Vagina (tissue), 2 donors: ENCODE measurements at regions not wholly inside any gene's neighbourhood (a gene's known extent, or its start where the extent isn't known, plus 50 kb on each side); places are given as distances from the start of the nearest gene placed in this dataset.

Experiments used
- DNase-seq, 2 donors: peaks; one replicate each; pipeline ENCODE4 v3.0.0-alpha.2; 2017; ENCODE audit errors: extremely low spot score in 2 of 2
- H3K27ac ChIP-seq: fragments of 200-600 bp; sonication (generic); one replicate; pipeline ENCODE4 v1.5.1; 2019
- H3K27me3 ChIP-seq: fragments of 200-600 bp; sonication (generic); one replicate; pipeline ENCODE4 v1.5.1; 2019
- H3K36me3 ChIP-seq, 2 donors: fragments of 200-600 bp; sonication (generic); one replicate each; pipeline ENCODE4 v1.5.1; 2017 to 2019
- H3K4me1 ChIP-seq: fragments of 200-600 bp; sonication (generic); one replicate; pipeline ENCODE4 v1.5.1; 2019
- H3K4me3 ChIP-seq, 2 donors: fragments of 200-600 bp; sonication (generic); 1 replicate in 1 of 2; 2 replicates in 1 of 2; pipeline ENCODE4 v1.5.1; 2016 to 2019
- H3K9me3 ChIP-seq: fragments of 200-600 bp; sonication (generic); one replicate; pipeline ENCODE4 v1.5.1; 2019
- CTCF ChIP-seq, 3 experiments: fragments of 450-650 bp in 2 of 3; fragments of 200-600 bp in 1 of 3; sonication (generic) in 1 of 3; IDR thresholded peaks; one replicate each; pipeline ENCODE4 v1.5.1; 2017 to 2019; ENCODE audit warnings: antibody characterized with exemption in 3 of 3, mild to moderate bottlenecking in 2 of 3, moderate library complexity in 2 of 3
- POLR2A ChIP-seq, 2 donors: fragments of 450-650 bp; IDR thresholded peaks; one replicate each; pipeline ENCODE4 v1.6.1; 2017; ENCODE audit warnings: antibody characterized with exemption in 2 of 2, mild to moderate bottlenecking in 2 of 2, moderate library complexity in 2 of 2
- POLR2AphosphoS5 ChIP-seq, 2 donors: sonication (generic); formaldehyde crosslinking; IDR thresholded peaks; one replicate each; pipeline ENCODE4 v1.9.0; 2017; ENCODE audit warnings: antibody characterized with exemption in 2 of 2, mild to moderate bottlenecking in 2 of 2, low read depth in 1 of 2; ENCODE audit not compliant: insufficient read depth in 1 of 2
- intact Hi-C: fragments of 100-400 bp; cut with DNase I; formaldehyde crosslinking; loops from one replicate; pipeline ENCODE4 v1.15.1; 2023

GRCh38 chr5:173667702-173668101 is 51.3 kb upstream of the BOD1 start:
- Histone ChIP-seq H3K4me1 (peaks cover 15% of the 10 kb centered on the region), H3K27ac (no peak overlapping the region), H3K4me3 (no peak overlapping the region), H3K27me3 (no peaks in the 10 kb centered on the region), H3K36me3 (no peaks in the 10 kb centered on the region), H3K9me3 (no peaks in the 10 kb centered on the region)
- DNase-seq, result no peak
- intact Hi-C loops, result no loop called here
- TF ChIP-seq POLR2AphosphoS5 (IDR thresholded peaks at IDR 0.05; ENCODE audit: insufficient read depth in 1 of 2, low read depth in 1 of 2) (no peak), CTCF (IDR thresholded peaks at IDR 0.05) (no peak), POLR2A (IDR thresholded peaks at IDR 0.05) (no peak)

- intact Hi-C loops, result no loop called here
- Histone ChIP-seq H3K4me3 (no peak overlapping the region), H3K27me3 (no peaks in the 10 kb centered on the region), H3K9me3 (no peaks in the 10 kb centered on the region), H3K36me3 (no peaks in the 10 kb centered on the region), H3K4me1 (peaks cover 15% of the 10 kb centered on the region), H3K27ac (no peak overlapping the region)
- TF ChIP-seq CTCF (IDR thresholded peaks at IDR 0.05), result no peak
- no peak for DNase-seq
Measured at GRCh38 chr5:173668245-173668800, 51.9 kb upstream of the BOD1 start.

DNA sequence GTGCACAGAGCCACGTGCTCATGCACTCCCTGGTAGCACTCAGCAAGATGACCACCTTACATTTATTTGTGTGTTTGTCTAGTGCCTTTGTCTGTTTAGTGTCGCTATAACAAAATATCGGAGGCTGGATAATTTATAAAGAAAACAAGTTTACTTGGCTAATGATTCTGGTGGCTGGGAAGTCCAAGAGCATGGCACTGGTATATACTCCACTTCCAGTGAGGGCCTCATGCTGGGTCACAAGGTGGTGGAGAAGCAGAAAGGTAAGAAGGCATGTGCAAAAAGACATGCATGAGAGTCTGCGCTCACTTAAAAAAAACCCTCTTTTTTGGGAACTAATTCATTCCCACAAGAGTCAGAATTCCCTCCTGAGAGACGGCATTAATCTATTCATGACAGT is 52.5 kb upstream of the BOD1 start:
- intact Hi-C loops, result no loop called here
- H3K36me3 ChIP-seq, result no peaks in the 10 kb centered on the region
- no peak overlapping the region for H3K4me3 ChIP-seq
- no peaks in the 10 kb centered on the region for H3K9me3 ChIP-seq
- H3K27me3 ChIP-seq, result no peaks in the 10 kb centered on the region
- TF ChIP-seq CTCF (IDR thresholded peaks at IDR 0.05) (no peak), POLR2AphosphoS5 (IDR thresholded peaks at IDR 0.05; ENCODE audit: insufficient read depth in 1 of 2, low read depth in 1 of 2) (no peak), POLR2A (IDR thresholded peaks at IDR 0.05) (no peak)
- DNase-seq, result no peak
- H3K4me1 ChIP-seq, result peaks cover 15% of the 10 kb centered on the region
- H3K27ac ChIP-seq, result no peak overlapping the region

- no peaks in the 10 kb centered on the region for H3K36me3 ChIP-seq
- H3K27ac ChIP-seq, result no peak overlapping the region
- TF ChIP-seq POLR2AphosphoS5 (IDR thresholded peaks at IDR 0.05; ENCODE audit: insufficient read depth in 1 of 2, low read depth in 1 of 2) (no peak), CTCF (IDR thresholded peaks at IDR 0.05) (no peak), POLR2A (IDR thresholded peaks at IDR 0.05) (no peak)
- H3K27me3 ChIP-seq, result no peaks in the 10 kb centered on the region
- no peak overlapping the region for H3K4me3 ChIP-seq
- no peaks in the 10 kb centered on the region for H3K9me3 ChIP-seq
- peaks cover 15% of the 10 kb centered on the region for H3K4me1 ChIP-seq
- DNase-seq, result no peak
- intact Hi-C loops, result no loop called here
Measured at GRCh38 chr5:173669483-173669882, 53.0 kb upstream of the BOD1 start.

DNA sequence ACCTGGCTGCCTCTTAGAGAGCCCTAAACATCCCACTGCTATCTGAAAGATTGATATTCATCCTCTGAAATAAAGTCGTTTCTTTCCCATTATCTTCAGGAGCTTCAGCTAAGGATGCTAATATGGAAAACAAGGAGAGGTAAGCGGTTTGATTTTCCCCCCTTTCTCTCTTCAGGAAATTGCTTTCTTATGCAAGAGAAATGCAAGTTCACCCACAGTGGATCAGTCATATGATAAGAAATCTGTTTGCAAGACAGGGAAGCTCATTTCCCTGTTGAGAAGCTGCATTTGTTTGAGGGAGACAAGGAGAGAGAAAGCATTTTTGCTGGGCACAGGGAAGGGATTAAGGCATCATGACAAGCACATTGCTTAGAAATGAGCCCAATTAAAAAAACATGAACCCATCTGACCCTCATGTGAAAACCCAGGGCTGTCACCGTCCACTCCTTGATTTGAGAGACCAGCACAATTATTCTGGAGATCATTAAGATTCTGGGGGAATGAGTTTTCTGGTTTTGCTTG is 53.7 kb upstream of the BOD1 start:
- Histone ChIP-seq H3K27me3 (no peaks in the 10 kb centered on the region), H3K4me1 (peaks cover 15% of the 10 kb centered on the region), H3K4me3 (peak overlapping the region in 1 of 2 donors; percentile 19), H3K9me3 (peaks cover 3% of the 10 kb centered on the region), H3K36me3 (no peaks in the 10 kb centered on the region), H3K27ac (peak overlapping the region; percentile 47)
- no peak for TF ChIP-seq CTCF (IDR thresholded peaks at IDR 0.05)
- peak in 1 of 2 donors; percentile 29 for TF ChIP-seq POLR2AphosphoS5 (IDR thresholded peaks at IDR 0.05; ENCODE audit: insufficient read depth in 1 of 2, low read depth in 1 of 2)
- no peak for TF ChIP-seq POLR2A (IDR thresholded peaks at IDR 0.05)
- intact Hi-C loops, result no loop called here
- no peak for DNase-seq
